Myocyte (in vitro differentiated cells): ENCODE measurements at regions not wholly inside any gene's neighbourhood (a gene's known extent, or its start where the extent isn't known, plus 50 kb on each side); places are given as distances from the start of the nearest gene placed in this dataset.
A peak's percentile ranks its signal among the peaks of the same experiment; 100 is the strongest.
"Not testable (repeated sequence)": the region's sequence is repeated elsewhere in the genome, so short reads cannot be mapped to it uniquely, and the experiment has no call there.

Source experiments
- DNase-seq: peaks from one replicate; pipeline ENCODE4 v3.0.0-alpha.2; 2012; ENCODE audit warnings: low read depth

- no peak for DNase-seq
Observed at GRCh38 chr2:203629699-203630098, 76.7 kb upstream of the CD28 start.

GRCh38 chr2:203631068-203631757 is 75.2 kb upstream of the CD28 start:
- DNase-seq: no peak

GRCh38 chr2:203636588-203637470 is 69.6 kb upstream of the CD28 start:
- DNase-seq: peak; percentile 36

DNA sequence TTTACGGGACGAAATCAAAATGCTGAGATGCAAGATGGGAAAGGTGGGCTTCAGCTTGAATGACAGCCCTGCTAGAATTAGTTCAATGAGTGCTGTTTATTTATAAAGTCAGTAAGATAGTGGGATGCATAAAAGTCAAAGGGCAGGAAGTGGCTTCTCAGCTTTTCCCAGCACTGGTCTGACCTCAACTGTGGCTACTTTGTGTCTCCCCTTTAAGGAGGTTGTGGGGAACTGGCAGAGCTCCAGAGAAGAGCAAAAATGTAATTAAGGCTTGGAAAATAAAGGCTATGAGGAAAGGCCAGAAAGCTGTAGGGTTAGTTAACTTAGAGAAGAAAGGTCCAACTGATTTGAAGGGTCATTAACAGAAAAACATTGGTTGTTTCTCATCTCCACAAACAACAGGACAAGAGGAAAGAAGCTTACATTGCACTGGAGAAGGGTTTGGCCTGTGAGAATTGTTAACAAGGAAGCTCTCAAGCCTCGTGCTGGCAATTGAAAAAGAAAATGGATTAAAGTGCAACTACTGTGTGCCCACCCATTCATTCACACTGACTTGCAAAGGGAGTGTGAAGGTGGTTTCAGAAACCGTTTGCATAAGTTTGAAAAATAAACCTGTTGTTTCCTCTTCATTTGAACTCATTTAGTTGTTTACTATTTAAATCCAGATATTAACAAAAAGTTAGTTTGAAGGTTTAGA is 68.8 kb upstream of the CD28 start:
- peak; percentile 43 for DNase-seq

GRCh38 chr2:203641865-203642264 is 64.6 kb upstream of the CD28 start:
- DNase-seq: not testable (repeated sequence)

DNA sequence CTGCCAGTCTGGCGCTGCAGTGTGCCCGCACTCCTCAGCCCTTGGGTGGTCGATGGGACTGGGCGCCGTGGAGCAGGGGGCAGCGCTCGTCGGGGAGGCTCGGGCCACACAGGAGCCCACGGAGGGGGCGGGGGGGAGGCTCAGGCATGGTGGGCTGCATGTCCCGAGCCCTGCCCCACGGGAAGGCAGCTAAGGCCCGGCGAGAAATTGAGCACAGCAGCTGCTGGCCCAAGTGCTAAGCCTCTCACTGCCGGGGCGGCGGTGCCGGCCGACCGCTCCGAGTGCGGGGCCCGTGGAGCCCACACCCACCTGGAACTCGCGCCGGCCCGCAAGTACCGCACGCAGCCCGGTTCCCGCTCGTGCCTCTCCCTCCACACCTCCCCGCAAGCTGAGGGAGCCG is 63.6 kb upstream of the CD28 start:
- not testable (repeated sequence) for DNase-seq

DNA sequence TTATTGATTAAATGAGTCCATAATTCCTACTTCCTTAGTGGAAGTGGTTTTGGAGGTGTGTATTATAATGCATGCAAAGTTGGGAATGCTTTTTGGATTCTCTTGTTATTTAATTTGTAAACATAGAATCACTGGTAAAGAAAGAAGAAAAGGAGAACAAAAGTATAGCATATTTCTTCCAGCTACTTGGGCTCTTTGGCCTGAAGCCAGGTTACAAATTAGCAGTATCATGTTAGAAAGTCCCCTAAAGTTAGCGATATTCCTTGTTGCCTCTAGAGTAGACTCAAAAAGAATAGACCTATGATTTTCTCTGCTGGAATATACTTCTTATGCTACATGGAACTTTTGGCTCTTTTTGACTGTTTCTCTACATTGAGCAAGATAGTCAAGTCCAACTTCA is 60.6 kb upstream of the CD28 start:
- no peak for DNase-seq

DNA sequence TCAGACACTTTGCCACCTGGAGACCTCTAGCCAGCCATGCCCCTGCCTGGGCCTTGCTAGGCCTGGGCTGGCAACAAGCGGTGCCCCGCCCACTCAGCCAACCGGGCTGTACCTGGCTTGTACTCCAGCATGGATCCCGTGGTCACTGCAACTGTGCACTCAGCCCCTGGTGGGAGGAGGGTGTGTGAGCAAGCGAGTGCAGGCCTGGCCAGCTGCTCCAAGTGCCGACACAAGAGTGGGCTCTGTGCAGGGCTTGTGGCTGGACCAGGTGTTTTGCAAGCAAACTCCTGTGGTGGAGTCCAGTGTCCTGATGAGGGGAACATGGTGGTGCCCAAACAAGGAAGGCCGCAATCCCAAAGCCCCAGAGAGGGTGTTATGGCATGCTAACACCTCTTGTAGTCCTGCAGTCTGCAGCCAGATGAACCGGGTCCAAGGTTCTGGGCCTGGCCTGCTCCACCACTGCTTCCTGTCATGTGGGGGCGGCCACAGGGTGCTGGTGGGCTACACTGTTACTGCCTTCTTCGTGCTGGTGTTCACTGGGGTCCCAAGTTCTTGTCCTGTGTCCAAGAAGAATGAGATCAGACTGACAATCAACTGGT is 60.1 kb upstream of the CD28 start:
- peak; percentile 35 for DNase-seq

DNA sequence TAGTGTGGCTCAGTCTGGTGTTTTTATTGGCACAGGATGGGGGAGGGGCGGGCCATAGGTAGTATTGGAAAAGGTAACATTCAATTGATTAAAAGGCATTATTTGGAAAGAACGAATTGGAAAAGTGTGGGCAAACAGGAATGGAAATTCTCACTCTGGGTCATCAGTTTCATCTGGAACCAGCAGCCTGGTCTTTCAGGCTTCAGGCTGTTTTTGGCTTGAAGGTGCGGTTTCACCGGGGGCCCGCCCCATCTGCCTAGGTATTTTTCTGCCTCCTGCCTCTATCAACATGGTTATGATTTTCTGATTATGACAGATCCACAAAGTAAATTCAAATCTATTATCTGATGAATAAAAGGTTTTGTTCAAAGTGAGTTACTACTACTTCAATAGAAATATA is 59.5 kb upstream of the CD28 start:
- no peak for DNase-seq

DNA sequence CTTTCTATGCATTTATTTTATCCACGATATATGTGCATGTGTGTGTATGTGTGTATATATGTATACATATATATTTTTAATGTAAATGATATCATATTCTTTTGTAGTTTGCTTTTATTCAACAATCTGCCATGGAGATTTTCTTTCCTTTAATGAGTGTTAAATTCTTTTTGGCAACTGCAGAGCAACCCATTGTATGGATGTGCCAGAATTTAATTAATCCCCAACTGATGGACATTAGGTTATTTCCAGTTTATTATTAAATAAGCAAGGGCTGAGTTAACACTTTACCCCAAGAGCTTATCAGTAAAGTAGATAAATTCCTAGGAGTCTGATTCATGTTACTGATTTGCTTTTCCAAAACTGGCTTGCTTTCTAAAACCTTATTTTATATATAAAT is 58.9 kb upstream of the CD28 start:
- no peak for DNase-seq

DNA sequence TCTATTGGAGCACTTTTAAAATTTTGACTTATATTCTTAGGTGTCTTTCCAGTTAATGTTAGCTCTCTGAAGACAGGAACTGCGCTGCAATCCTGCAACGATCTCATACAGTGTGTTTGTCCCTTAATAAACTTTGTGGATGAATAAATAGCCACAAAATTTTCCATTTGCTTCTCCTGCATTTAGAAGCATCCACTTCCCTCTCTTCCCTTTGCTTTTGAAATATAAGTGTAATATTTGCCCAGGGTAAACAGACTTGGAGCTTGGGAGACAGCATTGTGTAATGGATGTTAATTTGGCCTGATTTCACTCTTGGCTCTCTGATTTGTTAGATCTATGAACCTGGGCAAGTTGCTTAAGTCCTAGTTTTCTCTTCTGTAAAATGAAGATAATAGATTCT is 58.2 kb upstream of the CD28 start:
- DNase-seq: no peak

DNA sequence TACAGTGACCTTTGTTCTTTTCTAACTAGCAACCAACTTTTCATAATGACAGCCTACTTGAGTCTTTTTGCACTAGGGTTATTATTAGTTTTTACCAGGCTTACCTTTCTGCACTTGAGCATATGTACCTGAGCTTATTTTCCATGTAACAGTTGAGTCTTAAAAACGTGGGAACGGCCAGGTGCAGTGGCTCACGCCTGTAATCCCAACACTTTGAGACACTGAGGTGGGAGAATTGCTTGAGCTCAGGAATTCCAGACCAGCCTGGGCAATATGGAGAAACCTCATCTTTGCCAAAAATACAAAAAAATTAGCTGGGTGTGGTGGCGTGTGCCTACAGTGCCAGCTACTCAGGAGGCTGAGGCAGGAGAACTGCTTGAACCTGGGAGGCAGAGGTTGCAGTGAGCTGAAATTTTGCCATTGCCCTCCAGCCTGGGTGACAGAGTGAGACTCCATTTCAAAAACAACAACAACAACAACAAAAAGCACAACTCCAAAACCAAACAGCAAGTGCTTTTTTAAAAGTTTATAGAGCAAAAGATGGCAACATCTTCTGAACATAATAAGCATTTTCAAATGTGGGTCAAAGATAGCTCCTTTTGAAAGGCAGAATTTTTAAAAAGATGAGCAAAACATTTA is 57.1 kb upstream of the CD28 start:
- no peak for DNase-seq

GRCh38 chr2:203650860-203651613 is 55.4 kb upstream of the CD28 start:
- peak; percentile 73 for DNase-seq

DNA sequence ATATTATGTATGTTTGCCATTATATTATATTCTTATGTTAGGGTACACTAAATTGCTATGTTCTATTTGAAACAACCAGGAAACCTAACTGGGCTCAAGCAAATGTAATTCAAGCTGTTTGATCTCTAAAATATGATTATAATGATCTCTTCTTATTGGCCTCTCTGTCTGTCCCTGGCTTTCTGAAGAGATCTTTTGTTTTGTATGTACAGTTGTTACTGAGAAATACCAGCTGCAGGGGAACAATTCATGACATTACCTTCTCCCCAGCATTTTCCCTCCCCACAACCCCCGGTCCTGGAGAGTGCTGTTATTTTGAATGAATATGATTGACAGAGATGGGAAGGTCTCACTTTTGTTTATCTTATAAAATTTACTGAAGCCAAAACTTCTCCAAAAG is 54.8 kb upstream of the CD28 start:
- no peak for DNase-seq

DNA sequence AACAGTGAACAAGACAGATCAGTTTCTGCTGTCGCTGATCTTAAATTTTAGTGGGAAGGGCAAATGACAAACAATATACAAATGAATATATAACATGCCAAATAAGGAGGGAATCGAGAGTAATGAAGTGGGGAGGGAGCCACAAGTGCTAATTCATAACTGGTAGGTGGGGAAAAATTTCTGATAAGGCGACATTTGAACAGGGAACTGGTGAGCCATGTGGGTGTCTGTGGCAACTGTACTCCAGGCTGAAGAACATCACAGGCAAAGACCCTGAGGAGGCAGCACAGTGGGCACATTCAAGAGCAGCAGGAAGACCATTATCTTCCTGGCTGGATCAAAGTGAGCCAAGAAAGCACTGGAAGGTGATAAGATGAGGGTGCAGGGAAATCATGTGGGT is 51.6 kb upstream of the CD28 start:
- no peak for DNase-seq

- DNase-seq: no peak
Observed at GRCh38 chr2:203656522-203657287, 49.7 kb upstream of the CD28 start.
